OCI-LY3 (cell line): ENCODE measurements at regions not wholly inside any gene's neighbourhood (a gene's known extent, or its start where the extent isn't known, plus 50 kb on each side); places are given as distances from the start of the nearest gene placed in this dataset.

Source experiments
- EZH2phosphoT487 ChIP-seq: fragments of 200-600 bp; shearing (Covaris generic); IDR thresholded peaks from 2 replicates; pipeline ENCODE4 v1.6.1; 2018; ENCODE audit warnings: antibody characterized with exemption, mixed run types, low read depth
- TF ChIP-seq, protein P1 (sequence below): fragments of 200-600, 300-600 bp; sonication (generic); IDR thresholded peaks from 2 replicates; pipeline ENCODE4 v1.5.1; 2014; ENCODE audit warnings: antibody characterized with exemption, low read length, low read depth

DNA sequence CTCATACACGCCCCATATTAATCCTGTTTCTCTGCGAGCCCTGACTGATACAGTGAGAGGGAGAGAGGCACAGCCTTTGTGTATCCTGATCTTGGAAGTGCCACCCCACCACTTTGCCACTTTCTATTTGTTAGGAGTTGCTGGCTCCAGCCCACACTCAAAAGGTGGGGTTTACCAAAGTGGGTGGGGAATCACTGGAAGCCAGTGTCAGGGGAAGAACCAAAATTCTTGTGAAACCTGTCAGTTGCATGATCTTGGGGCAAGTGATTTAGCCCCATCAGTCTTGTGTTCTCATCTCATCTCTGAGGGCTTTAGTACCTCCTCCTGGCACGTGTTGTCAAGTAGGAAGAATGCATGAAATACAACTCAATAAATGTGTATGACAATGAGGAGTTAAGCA lies 119.5 kb downstream of the SOX9 start:
- no peak for TF ChIP-seq EZH2phosphoT487
- TF ChIP-seq, protein P1, sequence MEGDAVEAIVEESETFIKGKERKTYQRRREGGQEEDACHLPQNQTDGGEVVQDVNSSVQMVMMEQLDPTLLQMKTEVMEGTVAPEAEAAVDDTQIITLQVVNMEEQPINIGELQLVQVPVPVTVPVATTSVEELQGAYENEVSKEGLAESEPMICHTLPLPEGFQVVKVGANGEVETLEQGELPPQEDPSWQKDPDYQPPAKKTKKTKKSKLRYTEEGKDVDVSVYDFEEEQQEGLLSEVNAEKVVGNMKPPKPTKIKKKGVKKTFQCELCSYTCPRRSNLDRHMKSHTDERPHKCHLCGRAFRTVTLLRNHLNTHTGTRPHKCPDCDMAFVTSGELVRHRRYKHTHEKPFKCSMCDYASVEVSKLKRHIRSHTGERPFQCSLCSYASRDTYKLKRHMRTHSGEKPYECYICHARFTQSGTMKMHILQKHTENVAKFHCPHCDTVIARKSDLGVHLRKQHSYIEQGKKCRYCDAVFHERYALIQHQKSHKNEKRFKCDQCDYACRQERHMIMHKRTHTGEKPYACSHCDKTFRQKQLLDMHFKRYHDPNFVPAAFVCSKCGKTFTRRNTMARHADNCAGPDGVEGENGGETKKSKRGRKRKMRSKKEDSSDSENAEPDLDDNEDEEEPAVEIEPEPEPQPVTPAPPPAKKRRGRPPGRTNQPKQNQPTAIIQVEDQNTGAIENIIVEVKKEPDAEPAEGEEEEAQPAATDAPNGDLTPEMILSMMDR, result no peak
